HepG2 (cell line): ENCODE measurements at regions not wholly inside any gene's neighbourhood (a gene's known extent, or its start where the extent isn't known, plus 50 kb on each side); places are given as distances from the start of the nearest gene placed in this dataset.

ENCODE experiments used
- ATAC-seq: fragments of 200-7000 bp; cut with Tn5 transposase; 3 replicates; pipeline ENCODE4 v1.9.1; 2020; ENCODE audit warnings: mild to moderate bottlenecking, moderate library complexity
- BruUV-seq: library from RNA; stranded (reverse); fragments of 400-500 nt; replicated peaks from 2 replicates; lab custom pipeline; 2021; lab: Mats Ljungman, UMichigan
- CTCF ChIA-PET: fragments of 300-600 bp; formaldehyde crosslinking; extraction: SDS; loops from one replicate; lab custom pipeline; 2021; ENCODE audit warnings: low total read pairs, inconsistent platforms, low intra/inter-chr PET ratio; lab: Yijun Ruan, JAX
- POLR2A ChIA-PET: fragments of 350-600 bp; sonication (Branson Sonifier 250); formaldehyde crosslinking; loops from one replicate; lab custom pipeline; 2020; ENCODE audit warnings: antibody characterized with exemption, inconsistent platforms; lab: Yijun Ruan, JAX
- DNase-seq: peaks from one replicate; pipeline ENCODE4 v3.0.0-alpha.2; 2015; ENCODE audit warnings: low spot score
- FAIRE-seq: peaks from 3 replicates; lab custom pipeline; 2011; peaks lifted over from hg19 to GRCh38; lab: Jason Lieb, UNC
- H2AFZ ChIP-seq: one replicate; pipeline ENCODE4 v1.6.1; 2011; ENCODE audit warnings: low read length, inconsistent platforms
- H3K27ac ChIP-seq: fragments of 300-600 bp; 3 replicates; pipeline ENCODE4 v1.8.0; 2011; ENCODE audit warnings: mixed run types, mild to moderate bottlenecking, mixed read lengths, low read length, inconsistent platforms; ENCODE audit not compliant: insufficient read depth; ENCODE audit errors: extremely low read length
- H3K27me3 ChIP-seq, 2 experiments: fragments of 200-600 bp in 1 of 2; 2 replicates in 1 of 2; 3 replicates in 1 of 2; pipeline versions ENCODE4 v1.6.0 to v1.8.0; 2011; ENCODE audit warnings: low read length in 2 of 2, mild to moderate bottlenecking in 2 of 2, moderate library complexity in 2 of 2, inconsistent platforms in 1 of 2; ENCODE audit not compliant: insufficient read depth in 2 of 2, control insufficient read depth in 1 of 2
- H3K36me3 ChIP-seq, 2 experiments: fragments of 200-600 bp in 1 of 2; replicated peaks in 1 of 2; 2 replicates in 1 of 2; 3 replicates in 1 of 2; pipeline versions ENCODE4 v1.5.1 to v1.8.0; 2011; ENCODE audit warnings: low read length in 2 of 2, inconsistent platforms in 1 of 2; ENCODE audit not compliant: insufficient read depth in 2 of 2, control insufficient read depth in 1 of 2
- H3K4me1 ChIP-seq: 2 replicates; pipeline ENCODE4 v1.5.1; 2012; ENCODE audit warnings: low read length, inconsistent platforms; ENCODE audit not compliant: insufficient read depth
- H3K4me2 ChIP-seq: 2 replicates; pipeline ENCODE4 v1.6.0; 2011; ENCODE audit warnings: low read depth, low read length, inconsistent platforms
- H3K4me3 ChIP-seq, 3 experiments: fragments of 200-600 bp in 1 of 3; sonication (generic), shearing (Covaris generic) in 1 of 3; replicated peaks in 1 of 3; 2 replicates each; pipeline ENCODE4 v1.5.1; 2011 to 2016; ENCODE audit warnings: low read length in 3 of 3, inconsistent platforms in 2 of 3, low read depth in 2 of 3, mild to moderate bottlenecking in 2 of 3, control low read depth in 1 of 3, mixed read lengths in 1 of 3; ENCODE audit not compliant: insufficient read depth in 1 of 3
- H3K79me2 ChIP-seq: one replicate; pipeline ENCODE4 v1.6.1; 2011; ENCODE audit warnings: low read length, inconsistent platforms; ENCODE audit not compliant: insufficient read depth
- H3K9ac ChIP-seq: 2 replicates; pipeline ENCODE4 v1.6.0; 2011; ENCODE audit warnings: mild to moderate bottlenecking, low read depth, low read length, inconsistent platforms; ENCODE audit not compliant: insufficient read depth
- H3K9me3 ChIP-seq: 2 replicates; pipeline ENCODE4 v1.5.1; 2012; ENCODE audit warnings: mild to moderate bottlenecking, low read length
- H4K20me1 ChIP-seq: 2 replicates; pipeline ENCODE4 v1.6.0; 2011; ENCODE audit warnings: inconsistent platforms, mild to moderate bottlenecking, low read length, moderate library complexity; ENCODE audit not compliant: insufficient read depth
- ELF1 ChIP-seq: sonication (generic); formaldehyde crosslinking; IDR thresholded peaks from 2 replicates; pipeline ENCODE4 v1.4.0; 2020; ENCODE audit warnings: missing genetic modification reagents
- ISL2 ChIP-seq: sonication (generic); formaldehyde crosslinking; IDR thresholded peaks from 2 replicates; pipeline ENCODE4 v1.5.0; 2020; ENCODE audit warnings: missing genetic modification reagents
- JUN ChIP-seq: sonication (generic); formaldehyde crosslinking; IDR thresholded peaks from 2 replicates; pipeline ENCODE4 v1.4.0; 2020; ENCODE audit warnings: mild to moderate bottlenecking, missing genetic modification reagents
- JUNB ChIP-seq: sonication (generic); formaldehyde crosslinking; IDR thresholded peaks from 2 replicates; pipeline ENCODE4 v1.8.0; 2022; ENCODE audit warnings: missing genetic modification reagents, mild to moderate bottlenecking, borderline replicate concordance
- MAFF ChIP-seq: IDR thresholded peaks from 2 replicates; pipeline ENCODE4 v1.6.1; 2011; ENCODE audit warnings: low read depth, low read length, improper control_type of control experiment
- MED8 ChIP-seq: sonication (generic); formaldehyde crosslinking; IDR thresholded peaks from 2 replicates; pipeline ENCODE4 v1.8.1; 2023; ENCODE audit warnings: mild to moderate bottlenecking, missing genetic modification reagents; ENCODE audit not compliant: insufficient replicate concordance
- NONO ChIP-seq, 2 experiments: fragments of 450-650 bp in 1 of 2; sonication (generic) in 1 of 2; formaldehyde crosslinking in 1 of 2; IDR thresholded peaks in 1 of 2; conservative IDR thresholded peaks in 1 of 2; 2 replicates each; pipeline versions ENCODE4 v1.6.1 to v1.8.0; 2017 to 2022; ENCODE audit warnings: mild to moderate bottlenecking in 1 of 2, missing genetic modification reagents in 1 of 2, moderate library complexity in 1 of 2
- NR2F1 ChIP-seq, 2 experiments: fragments of 450-650 bp in 1 of 2; formaldehyde crosslinking in 1 of 2; IDR thresholded peaks; 2 replicates each; pipeline versions ENCODE4 v1.5.0 to v1.6.1; 2016 to 2020; ENCODE audit warnings: mild to moderate bottlenecking in 1 of 2, missing compliant biosample characterization in 1 of 2, missing genetic modification reagents in 1 of 2, moderate library complexity in 1 of 2
- RORA ChIP-seq: sonication (generic); formaldehyde crosslinking; IDR thresholded peaks from 2 replicates; pipeline ENCODE4 v1.5.0; 2020; ENCODE audit warnings: mild to moderate bottlenecking, missing genetic modification reagents, moderate library complexity
- SNAPC2 ChIP-seq: sonication (generic); formaldehyde crosslinking; IDR thresholded peaks from 2 replicates; pipeline ENCODE4 v1.8.1; 2022; ENCODE audit warnings: mild to moderate bottlenecking, missing genetic modification reagents
- SP140L ChIP-seq: sonication (generic); formaldehyde crosslinking; IDR thresholded peaks from 2 replicates; pipeline ENCODE4 v1.4.0; 2020; ENCODE audit warnings: missing genetic modification reagents, borderline replicate concordance
- SUZ12 ChIP-seq: fragments of 150-350 bp; IDR thresholded peaks from 2 replicates; pipeline ENCODE4 v1.6.1; 2014; ENCODE audit warnings: low read depth, low read length
- TBX2 ChIP-seq: sonication (generic); formaldehyde crosslinking; IDR thresholded peaks from 2 replicates; pipeline ENCODE4 v1.5.0; 2020; ENCODE audit warnings: missing genetic modification reagents, mild to moderate bottlenecking, borderline replicate concordance
- ZC3H4 ChIP-seq: sonication (generic); formaldehyde crosslinking; IDR thresholded peaks from 2 replicates; pipeline ENCODE4 v1.4.0; 2020; ENCODE audit warnings: missing genetic modification reagents, borderline replicate concordance
- ZNF224 ChIP-seq: sonication (generic); formaldehyde crosslinking; IDR thresholded peaks from 2 replicates; pipeline ENCODE4 v1.5.0; 2020; ENCODE audit warnings: mild to moderate bottlenecking, missing genetic modification reagents
- ZNF550 ChIP-seq: sonication (generic); formaldehyde crosslinking; IDR thresholded peaks from 2 replicates; pipeline ENCODE4 v1.4.0; 2020; ENCODE audit warnings: mild to moderate bottlenecking, missing genetic modification reagents, borderline replicate concordance
- ZNF552 ChIP-seq: sonication (generic); formaldehyde crosslinking; IDR thresholded peaks from 2 replicates; pipeline ENCODE4 v1.9.0; 2022; ENCODE audit warnings: missing genetic modification reagents, mild to moderate bottlenecking, borderline replicate concordance
- ZNF598 ChIP-seq: sonication (generic); formaldehyde crosslinking; IDR thresholded peaks from 2 replicates; pipeline ENCODE4 v1.5.1; 2020; ENCODE audit warnings: mild to moderate bottlenecking, missing genetic modification reagents, borderline replicate concordance
- ZNF790 ChIP-seq: sonication (generic); formaldehyde crosslinking; IDR thresholded peaks from 2 replicates; pipeline ENCODE4 v1.8.0; 2022; ENCODE audit warnings: missing genetic modification reagents, mild to moderate bottlenecking, borderline replicate concordance
- ZNF891 ChIP-seq: sonication (generic); formaldehyde crosslinking; IDR thresholded peaks from 2 replicates; pipeline ENCODE4 v1.5.0; 2020; ENCODE audit warnings: mild to moderate bottlenecking, missing genetic modification reagents
- ZZZ3 ChIP-seq: sonication (generic); formaldehyde crosslinking; IDR thresholded peaks from 2 replicates; pipeline ENCODE4 v1.4.0; 2020; ENCODE audit warnings: missing genetic modification reagents, mild to moderate bottlenecking, borderline replicate concordance
- WGBS: methylation state at CpG from one replicate; pipeline ENCODE4 v1.1.6; 2017; ENCODE audit warnings: low lambda C conversion rate; 5-methylcytosine and 5-hydroxymethylcytosine counted together
- in situ Hi-C: cut with HindIII; loops from 2 replicates; pipeline ENCODE4 v1.10.0; 2017; ENCODE audit warnings: low pct_unique_long_range_greater_than_20kb; ENCODE audit not compliant: extremely low pct_ligation_motif_present
- intact Hi-C: fragments of 100-400 bp; cut with micrococcal nuclease; formaldehyde crosslinking; loops from one replicate; pipeline ENCODE4 v1.10.0; 2022; ENCODE audit not compliant: unreplicated experiment

- TF ChIP-seq ZNF790 (CRISPR knock-in tag) (no peak), JUNB (no peak), MAFF (no peak), ZZZ3 (CRISPR knock-in tag) (no peak), NR2F1 (CRISPR knock-in tag; IDR thresholded peaks at IDR 0.05) (no peak), ZC3H4 (CRISPR knock-in tag) (no peak), SNAPC2 (CRISPR knock-in tag) (no peak)
Observed at GRCh38 chr10:3528823-3529403, 256.1 kb downstream of the KLF6 start (continued).

- no peaks in the 10 kb centered on the region for H3K79me2 ChIP-seq
- DNase-seq: no peak
- no peak for FAIRE-seq
- peaks cover 0 to 26% of the 10 kb centered on the region in 2 experiments; a peak in 2 of 5 replicates for H3K27me3 ChIP-seq
- POLR2A ChIA-PET: no interaction called here
- WGBS: 18% methylated on average over 3 of the region's 3 CpGs
- intact Hi-C loops (no loop called here), in situ Hi-C loops (no loop called here)
- no peak for ATAC-seq
- no peak for TF ChIP-seq SUZ12
- TF ChIP-seq ZNF598 (CRISPR knock-in tag): no peak
- no peak for TF ChIP-seq ZNF891
- TF ChIP-seq ZNF552: no peak
- no peak for TF ChIP-seq JUN (CRISPR knock-in tag)
- TF ChIP-seq MED8: no peak
- no peak for TF ChIP-seq RORA (CRISPR knock-in tag)
- no peak for TF ChIP-seq SP140L (CRISPR knock-in tag)
- no peak for TF ChIP-seq ELF1 (CRISPR knock-in tag)
- no peak for TF ChIP-seq NONO (IDR thresholded peaks at IDR 0.05)
- no peak for TF ChIP-seq NONO (CRISPR knock-in tag; conservative IDR thresholded peaks at IDR 0.05)
- TF ChIP-seq TBX2 (CRISPR knock-in tag): no peak
- no peak for TF ChIP-seq ZNF550 (CRISPR knock-in tag)
- no peak for TF ChIP-seq ZNF224
- no peak for TF ChIP-seq ISL2
- CTCF ChIA-PET: no interaction called here
- BruUV-seq: no TSS peak
- H3K4me2 ChIP-seq: no peak overlapping the region
- no peaks in the 10 kb centered on the region for H3K4me1 ChIP-seq
- H4K20me1 ChIP-seq: no peaks in the 10 kb centered on the region
- H2AFZ ChIP-seq: no peak overlapping the region
- no peak overlapping the region for H3K4me3 ChIP-seq
- no peak overlapping the region for H3K27ac ChIP-seq
- H3K9me3 ChIP-seq: no peaks in the 10 kb centered on the region
- H3K36me3 ChIP-seq: no peaks in the 10 kb centered on the region
- H3K9ac ChIP-seq: no peak overlapping the region
Observed at GRCh38 chr10:3528271-3528670, 256.7 kb downstream of the KLF6 start.
